ENCODE measurements at regions not wholly inside any gene's neighbourhood (a gene's known extent, or its start where the extent isn't known, plus 50 kb on each side); places are given as distances from the start of the nearest gene placed in this dataset.
"Not testable (repeated sequence)": the region's sequence is repeated elsewhere in the genome, so short reads cannot be mapped to it uniquely, and the experiment has no call there.

DNA sequence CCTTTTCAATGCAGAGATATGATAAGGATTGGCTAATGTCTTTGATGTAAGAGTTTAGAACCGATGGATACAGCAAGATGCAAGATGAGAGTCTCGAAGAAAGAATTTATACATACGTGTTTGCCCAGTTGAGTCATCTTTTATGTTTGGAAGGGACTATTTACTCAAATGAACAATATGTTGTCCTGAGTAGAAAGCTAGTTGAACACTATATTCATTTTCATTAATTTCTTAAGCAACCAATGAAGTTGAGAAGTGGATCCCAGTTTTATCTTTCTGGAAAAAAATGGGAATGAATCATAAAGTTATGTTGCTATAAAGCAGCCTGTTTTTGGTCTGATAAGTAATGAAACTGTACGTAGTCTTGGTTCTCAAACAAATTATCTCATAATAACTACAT lies 1431.7 kb upstream of the FLRT2 start:
- H3K27me3 Mint-ChIP-seq, result no peaks in the 10 kb centered on the region
- no peak overlapping the region for H3K27ac Mint-ChIP-seq
- H3K36me3 Mint-ChIP-seq, result no peaks in the 10 kb centered on the region
- H3K4me1 Mint-ChIP-seq, result no peaks in the 10 kb centered on the region
- no peak for ATAC-seq
- no peak overlapping the region for H3K4me3 Mint-ChIP-seq
- peaks cover 16% of the 10 kb centered on the region for H3K9me3 Mint-ChIP-seq (ENCODE audit: low read depth)
- CTCF ChIA-PET, result no interaction called here
- no peak for DNase-seq

DNA sequence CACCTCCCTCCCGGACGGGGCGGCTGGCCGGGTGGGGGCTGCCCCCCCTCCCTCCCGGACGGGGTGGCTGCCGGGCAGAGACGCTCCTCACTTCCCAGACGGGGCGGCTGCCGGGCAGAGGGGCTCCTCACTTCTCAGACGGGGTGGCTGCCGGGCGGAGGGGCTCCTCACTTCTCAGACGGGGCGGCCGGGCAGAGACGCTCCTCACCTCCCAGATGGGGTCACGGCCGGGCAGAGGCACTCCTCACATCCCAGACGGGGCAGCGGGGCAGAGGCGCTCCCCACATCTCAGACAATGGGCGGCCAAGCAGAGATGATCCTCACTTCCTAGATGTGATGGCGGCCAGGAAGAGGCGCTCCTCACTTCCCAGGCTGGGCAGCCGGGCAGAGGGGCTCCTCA lies 1430.4 kb upstream of the FLRT2 start:
- ATAC-seq, DNase-seq, H3K36me3 Mint-ChIP-seq, H3K4me3 Mint-ChIP-seq, H3K27ac Mint-ChIP-seq, CTCF ChIA-PET, H3K4me1 Mint-ChIP-seq, H3K27me3 Mint-ChIP-seq: not testable (repeated sequence)
- peaks cover 16% of the 10 kb centered on the region for H3K9me3 Mint-ChIP-seq (ENCODE audit: low read depth)

- Mint-ChIP-seq H3K4me1 (no peaks in the 10 kb centered on the region), H3K27me3 (no peaks in the 10 kb centered on the region), H3K36me3 (no peaks in the 10 kb centered on the region), H3K9me3 (ENCODE audit: low read depth) (peaks cover 8% of the 10 kb centered on the region), H3K27ac (no peak overlapping the region), H3K4me3 (no peak overlapping the region)
- ATAC-seq, result no peak
- CTCF ChIA-PET, result no interaction called here
- no peak for DNase-seq
These were observed 1422.1 kb upstream of the FLRT2 start for GRCh38 chr14:84107835-84108343.

DNA sequence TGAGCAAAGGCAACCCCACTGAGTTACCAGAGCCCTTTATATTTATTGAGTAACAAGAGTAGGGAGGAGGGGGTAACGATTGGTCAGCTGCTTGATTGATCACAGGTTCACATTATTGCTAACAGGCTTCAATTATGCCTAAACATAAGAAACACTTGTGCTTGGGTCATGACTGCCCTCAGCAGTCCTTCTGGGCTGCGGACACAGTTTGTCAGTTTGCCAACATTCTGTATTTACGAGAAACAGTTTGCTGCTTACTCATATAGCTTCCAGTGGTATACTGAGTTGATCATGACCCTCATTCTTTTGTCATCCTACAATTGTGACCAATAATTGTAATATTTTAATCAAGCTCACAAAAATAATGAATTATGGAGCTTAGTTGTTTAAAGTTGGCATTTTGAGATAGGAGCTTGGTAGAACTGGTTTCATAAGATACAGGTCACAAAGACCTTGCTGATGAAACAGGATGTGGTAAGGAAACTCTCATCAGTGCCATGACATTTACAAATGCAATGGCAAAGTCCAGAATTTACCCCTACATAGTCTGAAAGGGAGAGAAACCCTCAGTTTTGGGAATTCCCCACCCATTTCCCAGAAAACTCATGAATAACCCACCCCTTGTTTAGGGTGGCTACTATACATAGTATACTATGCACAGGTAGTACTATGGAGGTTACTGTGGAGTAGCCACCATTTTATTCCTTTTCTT lies 1421.0 kb upstream of the FLRT2 start:
- H3K9me3 Mint-ChIP-seq (ENCODE audit: low read depth), result peaks cover 10% of the 10 kb centered on the region
- no peak overlapping the region for H3K4me3 Mint-ChIP-seq
- CTCF ChIA-PET, result no interaction called here
- H3K27me3 Mint-ChIP-seq, result no peaks in the 10 kb centered on the region
- H3K36me3 Mint-ChIP-seq, result no peaks in the 10 kb centered on the region
- ATAC-seq (no peak), DNase-seq (no peak)
- no peaks in the 10 kb centered on the region for H3K4me1 Mint-ChIP-seq
- H3K27ac Mint-ChIP-seq, result no peak overlapping the region

DNA sequence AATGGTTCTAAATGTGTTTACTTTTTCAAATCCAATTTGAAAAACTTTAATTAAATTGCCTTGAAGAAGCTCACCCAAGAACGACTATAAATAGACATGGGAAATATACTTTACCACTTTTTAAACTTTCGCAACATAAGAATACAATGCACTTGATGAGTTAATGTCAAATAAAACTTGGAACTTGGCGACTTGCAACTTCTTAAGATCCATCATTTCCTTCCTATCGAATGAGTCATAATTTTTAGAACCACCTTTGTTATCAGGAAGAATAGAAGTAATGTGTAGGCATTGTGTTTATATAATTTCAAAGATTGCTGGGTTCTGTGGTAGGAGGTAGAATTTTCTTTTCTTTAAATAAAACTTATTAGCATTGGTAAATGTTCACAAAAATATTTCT lies 1417.4 kb upstream of the FLRT2 start:
- Mint-ChIP-seq H3K4me1 (no peaks in the 10 kb centered on the region), H3K27ac (no peak overlapping the region), H3K27me3 (no peaks in the 10 kb centered on the region), H3K4me3 (no peak overlapping the region), H3K36me3 (no peaks in the 10 kb centered on the region), H3K9me3 (ENCODE audit: low read depth) (peaks cover 12% of the 10 kb centered on the region)
- ATAC-seq (no peak), DNase-seq (no peak)
- CTCF ChIA-PET, result no interaction called here

- peaks cover 2% of the 10 kb centered on the region for H3K9me3 Mint-ChIP-seq (ENCODE audit: low read depth)
- CTCF ChIA-PET, result no interaction called here
- no peaks in the 10 kb centered on the region for H3K4me1 Mint-ChIP-seq
- no peak overlapping the region for H3K4me3 Mint-ChIP-seq
- DNase-seq (no peak), ATAC-seq (no peak)
- no peak overlapping the region for H3K27ac Mint-ChIP-seq
- H3K36me3 Mint-ChIP-seq, result no peaks in the 10 kb centered on the region
- H3K27me3 Mint-ChIP-seq, result no peaks in the 10 kb centered on the region
These were observed 1404.3 kb upstream of the FLRT2 start for GRCh38 chr14:84125676-84126075.

DNA sequence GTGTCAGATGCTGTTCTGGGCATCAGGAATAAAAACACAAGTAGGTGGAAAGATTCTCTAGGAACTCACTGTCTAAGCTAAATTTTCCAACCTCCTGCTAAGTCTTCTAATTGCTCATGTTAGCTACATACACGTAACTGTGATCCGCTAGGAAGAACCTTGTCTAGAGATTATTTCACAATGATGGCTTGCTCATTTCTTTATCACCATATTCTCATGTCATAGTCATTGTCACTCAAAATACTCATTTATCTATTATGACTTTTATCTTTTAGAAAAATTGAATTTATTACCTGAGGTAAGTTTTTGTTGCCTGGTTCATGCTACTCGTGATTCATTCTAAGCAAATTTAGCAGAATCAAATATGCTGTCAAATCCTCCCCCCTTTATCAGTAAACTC lies 1402.4 kb upstream of the FLRT2 start:
- ATAC-seq, result no peak
- H3K36me3 Mint-ChIP-seq, result no peaks in the 10 kb centered on the region
- CTCF ChIA-PET, result no interaction called here
- no peaks in the 10 kb centered on the region for H3K4me1 Mint-ChIP-seq
- H3K4me3 Mint-ChIP-seq, result no peak overlapping the region
- H3K9me3 Mint-ChIP-seq (ENCODE audit: low read depth), result peaks cover 2% of the 10 kb centered on the region
- no peaks in the 10 kb centered on the region for H3K27me3 Mint-ChIP-seq
- DNase-seq, result no peak
- H3K27ac Mint-ChIP-seq, result no peak overlapping the region

GRCh38 chr14:84128050-84128449 lies 1401.9 kb upstream of the FLRT2 start:
- CTCF ChIA-PET, result no interaction called here
- Mint-ChIP-seq H3K4me3 (no peak overlapping the region), H3K9me3 (ENCODE audit: low read depth) (peaks cover 2% of the 10 kb centered on the region), H3K27me3 (no peaks in the 10 kb centered on the region), H3K27ac (no peak overlapping the region), H3K4me1 (no peaks in the 10 kb centered on the region), H3K36me3 (no peaks in the 10 kb centered on the region)
- no peak for ATAC-seq
- DNase-seq, result no peak

DNA sequence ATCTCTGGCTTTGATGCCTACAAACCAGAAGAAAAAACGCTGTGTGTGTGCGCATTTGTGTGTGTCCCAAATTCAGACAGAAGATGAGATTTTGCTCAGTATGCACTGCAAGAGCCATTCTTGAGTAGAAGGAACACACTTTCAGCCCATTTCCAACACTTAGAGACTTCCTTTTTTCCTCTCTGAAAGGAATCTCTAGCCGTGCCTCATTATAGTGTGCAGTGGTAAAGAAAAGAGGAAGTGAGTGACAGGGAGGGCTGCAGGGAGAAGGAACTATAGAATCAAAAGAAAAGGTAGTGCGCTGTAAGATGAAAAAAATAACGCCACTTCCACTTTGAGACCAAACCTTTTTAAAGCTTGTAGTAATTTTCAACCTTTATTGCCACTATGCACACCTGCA lies 1400.9 kb upstream of the FLRT2 start:
- Mint-ChIP-seq H3K36me3 (no peaks in the 10 kb centered on the region), H3K4me3 (no peak overlapping the region), H3K27me3 (no peaks in the 10 kb centered on the region), H3K4me1 (no peaks in the 10 kb centered on the region), H3K27ac (no peak overlapping the region), H3K9me3 (ENCODE audit: low read depth) (peaks cover 2% of the 10 kb centered on the region)
- ATAC-seq (no peak), DNase-seq (no peak)
- CTCF ChIA-PET, result no interaction called here

DNA sequence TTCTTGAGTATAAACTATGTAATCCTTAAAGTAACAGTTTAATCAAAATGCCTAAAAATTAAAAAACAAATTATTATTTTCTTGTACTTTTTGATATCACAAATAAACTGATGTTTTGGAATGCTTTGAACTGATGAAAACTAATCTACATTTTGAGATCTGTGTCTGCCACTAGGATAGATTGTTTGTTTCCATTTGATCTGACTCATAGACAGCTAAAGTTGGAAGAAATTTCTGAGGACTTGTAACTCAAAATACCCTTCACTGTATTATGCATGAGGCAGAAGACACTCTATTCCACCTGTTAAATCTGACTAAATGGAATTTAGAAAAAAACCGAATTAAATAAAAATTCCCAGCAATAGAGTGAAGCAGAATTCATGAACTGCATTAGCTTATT lies 1400.0 kb upstream of the FLRT2 start:
- Mint-ChIP-seq H3K4me1 (no peaks in the 10 kb centered on the region), H3K36me3 (no peaks in the 10 kb centered on the region), H3K4me3 (no peak overlapping the region), H3K9me3 (ENCODE audit: low read depth) (peaks cover 2% of the 10 kb centered on the region), H3K27me3 (no peaks in the 10 kb centered on the region), H3K27ac (no peak overlapping the region)
- ATAC-seq (no peak), DNase-seq (no peak)
- CTCF ChIA-PET, result no interaction called here

- Mint-ChIP-seq H3K36me3 (no peaks in the 10 kb centered on the region), H3K4me1 (no peaks in the 10 kb centered on the region), H3K4me3 (no peak overlapping the region), H3K27ac (no peak overlapping the region), H3K27me3 (no peaks in the 10 kb centered on the region), H3K9me3 (ENCODE audit: low read depth) (peaks cover 10% of the 10 kb centered on the region)
- ATAC-seq, result no peak
- CTCF ChIA-PET, result no interaction called here
- no peak for DNase-seq
These were observed 1398.0 kb upstream of the FLRT2 start for GRCh38 chr14:84131924-84132323.

- DNase-seq (no peak), ATAC-seq (no peak)
- Mint-ChIP-seq H3K9me3 (ENCODE audit: low read depth) (peaks cover 16% of the 10 kb centered on the region), H3K27me3 (no peaks in the 10 kb centered on the region), H3K4me3 (no peak overlapping the region), H3K4me1 (no peaks in the 10 kb centered on the region), H3K36me3 (no peaks in the 10 kb centered on the region), H3K27ac (no peak overlapping the region)
- CTCF ChIA-PET, result no interaction called here
These were observed 1385.8 kb upstream of the FLRT2 start for GRCh38 chr14:84144166-84144565.

DNA sequence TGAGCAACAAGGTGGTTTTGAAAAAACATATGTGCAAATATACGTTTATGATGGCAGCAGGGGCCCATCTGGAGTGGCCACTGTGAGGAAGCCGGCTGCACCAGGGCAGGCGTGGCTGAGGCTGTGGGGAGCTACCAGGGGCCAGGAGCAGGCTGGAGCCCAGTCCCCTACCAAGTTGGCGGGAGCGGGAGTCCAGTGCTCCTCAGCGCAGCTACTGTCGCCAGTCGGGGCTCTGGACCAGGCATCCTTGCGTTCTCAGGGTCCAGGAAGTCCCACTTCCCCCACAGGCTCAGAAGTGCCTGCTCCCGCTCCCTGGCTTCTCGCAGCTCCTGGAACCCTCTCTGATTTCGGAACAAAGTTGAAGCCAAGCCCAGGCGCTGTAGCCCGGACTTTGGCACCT lies 1377.5 kb upstream of the FLRT2 start:
- Mint-ChIP-seq H3K4me3 (no peak overlapping the region), H3K36me3 (no peaks in the 10 kb centered on the region), H3K27ac (no peak overlapping the region), H3K9me3 (ENCODE audit: low read depth) (peaks cover 13% of the 10 kb centered on the region), H3K4me1 (no peaks in the 10 kb centered on the region), H3K27me3 (no peaks in the 10 kb centered on the region)
- CTCF ChIA-PET, result no interaction called here
- ATAC-seq (no peak), DNase-seq (no peak)

GRCh38 chr14:84162633-84163032 lies 1367.3 kb upstream of the FLRT2 start:
- Mint-ChIP-seq H3K36me3 (no peaks in the 10 kb centered on the region), H3K4me1 (no peaks in the 10 kb centered on the region), H3K27me3 (no peaks in the 10 kb centered on the region), H3K9me3 (ENCODE audit: low read depth) (peaks cover 7% of the 10 kb centered on the region), H3K4me3 (no peak overlapping the region), H3K27ac (no peak overlapping the region)
- DNase-seq, result no peak
- no peak for ATAC-seq
- CTCF ChIA-PET, result no interaction called here

DNA sequence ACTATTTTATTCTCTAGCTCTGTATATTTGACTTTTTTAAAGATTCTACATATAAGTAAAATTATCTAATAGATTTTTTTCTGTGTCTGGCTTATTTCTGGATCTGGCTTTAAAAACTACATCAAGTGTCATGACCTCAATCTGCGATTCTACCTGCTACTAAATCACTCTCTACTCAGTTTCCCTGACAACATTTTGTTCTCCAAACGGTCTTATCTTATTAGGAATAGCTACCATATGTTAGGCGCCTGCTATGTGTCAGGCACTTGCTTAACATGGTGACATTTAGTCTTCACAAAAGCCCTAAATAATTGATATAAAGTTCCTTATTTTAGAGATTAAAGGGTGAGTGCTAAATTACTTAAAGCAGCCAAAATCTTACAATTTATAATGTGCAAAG lies 1362.9 kb upstream of the FLRT2 start:
- no peak overlapping the region for H3K27ac Mint-ChIP-seq
- no peaks in the 10 kb centered on the region for H3K27me3 Mint-ChIP-seq
- no peak for DNase-seq
- H3K9me3 Mint-ChIP-seq (ENCODE audit: low read depth), result peaks cover 8% of the 10 kb centered on the region
- CTCF ChIA-PET, result no interaction called here
- ATAC-seq, result no peak
- no peak overlapping the region for H3K4me3 Mint-ChIP-seq
- no peaks in the 10 kb centered on the region for H3K4me1 Mint-ChIP-seq
- no peaks in the 10 kb centered on the region for H3K36me3 Mint-ChIP-seq

Data from activated CD8-positive, alpha-beta memory T cell treated with anti-CD3 and anti-CD28 coated beads, Interleukin-2, amount 10 ng/mL, durations not matched to agents 7 days and 5 days (primary cell).